Keratinocyte (primary cell): ENCODE measurements at regions not wholly inside any gene's neighbourhood (a gene's known extent, or its start where the extent isn't known, plus 50 kb on each side); places are given as distances from the start of the nearest gene placed in this dataset.

Experiments
- DNase-seq: peaks from one replicate; pipeline ENCODE4 v3.0.0-alpha.2; 2011; ENCODE audit warnings: low read depth, missing footprints, low spot score
- FAIRE-seq: peaks from 2 replicates; lab custom pipeline; 2011; peaks lifted over from hg19 to GRCh38; lab: Jason Lieb, UNC
- H2AFZ ChIP-seq: 2 replicates; pipeline ENCODE4 v1.6.0; 2012; ENCODE audit warnings: low read length, control low read depth, inconsistent platforms; ENCODE audit not compliant: control insufficient read depth
- H3K27ac ChIP-seq: 2 replicates; pipeline ENCODE4 v1.5.1; 2011; ENCODE audit warnings: low read length; ENCODE audit not compliant: control insufficient read depth, insufficient read depth
- H3K27me3 ChIP-seq: 3 replicates; pipeline ENCODE4 v1.6.0; 2011; ENCODE audit warnings: low read length; ENCODE audit not compliant: control insufficient read depth, insufficient read depth; ENCODE audit errors: extremely low read depth
- H3K36me3 ChIP-seq, 2 experiments: 2 replicates in 1 of 2; 3 replicates in 1 of 2; pipeline ENCODE4 v1.5.1; 2011; ENCODE audit warnings: low read length in 2 of 2, mild to moderate bottlenecking in 1 of 2; ENCODE audit not compliant: control insufficient read depth in 2 of 2, insufficient read depth in 2 of 2; ENCODE audit errors: extremely low read depth in 1 of 2
- H3K4me1 ChIP-seq: 3 replicates; pipeline ENCODE4 v1.5.1; 2011; ENCODE audit warnings: low read length; ENCODE audit not compliant: control insufficient read depth, insufficient read depth; ENCODE audit errors: extremely low read depth
- H3K4me2 ChIP-seq: 3 replicates; pipeline ENCODE4 v1.6.0; 2011; ENCODE audit warnings: low read depth, low read length; ENCODE audit not compliant: control insufficient read depth, insufficient read depth; ENCODE audit errors: extremely low read depth
- H3K4me3 ChIP-seq, 3 experiments: fragments of 200-600 bp in 1 of 3; sonication (generic) in 1 of 3; 2 replicates in 2 of 3; 3 replicates in 1 of 3; pipeline ENCODE4 v1.5.1; 2011 to 2016; ENCODE audit warnings: low read length in 3 of 3, mild to moderate bottlenecking in 3 of 3, control low read depth in 2 of 3, inconsistent platforms in 1 of 3, low read depth in 1 of 3, mixed read lengths in 1 of 3, mixed run types in 1 of 3, moderate library complexity in 1 of 3; ENCODE audit not compliant: control insufficient read depth in 2 of 3, insufficient read depth in 2 of 3; ENCODE audit errors: extremely low read depth in 1 of 3
- H3K79me2 ChIP-seq: 2 replicates; pipeline ENCODE4 v1.6.0; 2012; ENCODE audit warnings: low read length; ENCODE audit not compliant: control insufficient read depth, insufficient read depth
- H3K9ac ChIP-seq: 3 replicates; pipeline ENCODE4 v1.6.0; 2011; ENCODE audit warnings: low read length; ENCODE audit not compliant: control insufficient read depth, insufficient read depth; ENCODE audit errors: extremely low read depth
- H3K9me1 ChIP-seq: 3 replicates; pipeline ENCODE4 v1.6.0; 2011; ENCODE audit warnings: low read length; ENCODE audit not compliant: control insufficient read depth, insufficient read depth; ENCODE audit errors: extremely low read depth
- H3K9me3 ChIP-seq: 2 replicates; pipeline ENCODE4 v1.5.1; 2012; ENCODE audit warnings: low read depth, low read length; ENCODE audit not compliant: control insufficient read depth
- H4K20me1 ChIP-seq: 3 replicates; pipeline ENCODE4 v1.6.0; 2011; ENCODE audit warnings: low read length; ENCODE audit not compliant: control insufficient read depth, insufficient read depth; ENCODE audit errors: extremely low read depth
- CTCF ChIP-seq, 3 experiments: IDR thresholded peaks in 1 of 3; conservative IDR thresholded peaks in 1 of 3; optimal IDR thresholded peaks in 1 of 3; 2 replicates in 2 of 3; 3 replicates in 1 of 3; pipeline versions ENCODE3 to v1.5.1; 2011; ENCODE audit warnings: low read length in 3 of 3, mild to moderate bottlenecking in 3 of 3, moderate library complexity in 2 of 3, control low read depth in 1 of 3, inconsistent platforms in 1 of 3; ENCODE audit not compliant: insufficient read depth in 2 of 3; ENCODE audit errors: extremely low read depth in 1 of 3
- EZH2 ChIP-seq: IDR thresholded peaks from one replicate; pipeline ENCODE4 v1.6.1; 2012; ENCODE audit warnings: inconsistent platforms, mild to moderate bottlenecking, low read length, moderate library complexity
- dilution Hi-C: fragments of 300-500 bp; cut with MboI; formaldehyde crosslinking; loops from one replicate; pipeline ENCODE4 v1.7.0; 2020; ENCODE audit warnings: low sequenced_read_pairs; ENCODE audit not compliant: extremely low pct_ligation_motif_present

DNA sequence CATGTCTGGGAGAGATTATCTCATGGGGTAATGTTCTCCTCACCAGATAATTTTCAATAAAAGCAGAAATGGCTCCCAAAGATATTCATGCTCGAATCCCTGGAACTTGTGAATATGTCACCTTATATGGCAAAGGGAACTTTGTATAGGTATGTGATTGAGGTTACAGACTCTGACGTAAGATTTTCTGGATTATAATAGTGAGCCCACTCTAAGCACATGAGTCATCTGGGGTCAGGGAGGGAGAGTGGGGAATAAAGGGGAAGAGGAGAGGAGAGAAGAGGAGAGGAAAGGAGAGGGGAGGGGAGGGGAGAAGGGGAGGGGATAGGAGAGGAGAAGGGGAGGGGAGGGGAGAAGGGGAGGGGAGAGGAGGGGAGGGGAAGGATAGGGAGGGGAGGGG lies 1193.9 kb downstream of the PLA2G4A start:
- no peak overlapping the region for H3K9ac ChIP-seq
- dilution Hi-C loops = no loop called here

GRCh38 chr1:188023206-188023605 lies 1194.5 kb downstream of the PLA2G4A start:
- H4K20me1 ChIP-seq = no peaks in the 10 kb centered on the region
- DNase-seq (no peak), FAIRE-seq (no peak)
- no peaks in the 10 kb centered on the region for H3K9me1 ChIP-seq
- peaks cover 5% of the 10 kb centered on the region for H3K4me1 ChIP-seq
- no peak overlapping the region for H3K27ac ChIP-seq
- H3K4me2 ChIP-seq = no peak overlapping the region
- H3K36me3 ChIP-seq = no peaks in the 10 kb centered on the region
- H3K79me2 ChIP-seq = no peaks in the 10 kb centered on the region
- H3K9ac ChIP-seq = no peak overlapping the region
- TF ChIP-seq EZH2 (no peak), CTCF (optimal IDR thresholded peaks at IDR 0.05 in 1 of 3, IDR thresholded peaks at IDR 0.05 in 1 of 3, conservative IDR thresholded peaks at IDR 0.05 in 1 of 3; ENCODE audit: extremely low read depth in 1 of 3, insufficient read depth in 2 of 3, low read length in 3 of 3) (no peak)
- H3K27me3 ChIP-seq = no peaks in the 10 kb centered on the region
- no peaks in the 10 kb centered on the region for H3K9me3 ChIP-seq
- dilution Hi-C loops = no loop called here
- H3K4me3 ChIP-seq = no peak overlapping the region
- no peak overlapping the region for H2AFZ ChIP-seq

More for the DNA sequence above, 1193.9 kb downstream of the PLA2G4A start:
- Histone ChIP-seq H3K79me2 (no peaks in the 10 kb centered on the region), H3K4me3 (no peak overlapping the region), H3K27me3 (no peaks in the 10 kb centered on the region), H3K9me1 (no peaks in the 10 kb centered on the region), H3K36me3 (no peaks in the 10 kb centered on the region), H3K4me2 (no peak overlapping the region), H3K9me3 (no peaks in the 10 kb centered on the region), H2AFZ (no peak overlapping the region), H3K27ac (no peak overlapping the region), H3K4me1 (peaks cover 5% of the 10 kb centered on the region), H4K20me1 (no peaks in the 10 kb centered on the region)
- DNase-seq (no peak), FAIRE-seq (no peak)
- TF ChIP-seq CTCF (optimal IDR thresholded peaks at IDR 0.05 in 1 of 3, IDR thresholded peaks at IDR 0.05 in 1 of 3, conservative IDR thresholded peaks at IDR 0.05 in 1 of 3; ENCODE audit: extremely low read depth in 1 of 3, insufficient read depth in 2 of 3, low read length in 3 of 3) (no peak), EZH2 (no peak)
